B cell (primary cell): ENCODE measurements at regions not wholly inside any gene's neighbourhood (a gene's known extent, or its start where the extent isn't known, plus 50 kb on each side); places are given as distances from the start of the nearest gene placed in this dataset.
A peak's percentile ranks its signal among the peaks of the same experiment; 100 is the strongest.
"Not testable (repeated sequence)": the region's sequence is repeated elsewhere in the genome, so short reads cannot be mapped to it uniquely, and the experiment has no call there.

Source experiments
- ATAC-seq: fragments of 200-7000 bp; cut with Tn5 transposase; one replicate; pipeline ENCODE4 v1.10.0; 2021; ENCODE audit warnings: low read depth, mild to moderate bottlenecking, moderate number of reproducible peaks, moderate library complexity
- CTCF ChIA-PET: fragments of 350-600 bp; sonication (Branson Sonifier 250); formaldehyde crosslinking; loops from one replicate; lab custom pipeline; 2021; ENCODE audit warnings: antibody characterized with exemption, inconsistent platforms; lab: Charles Lee
- POLR2A ChIA-PET: fragments of 350-600 bp; sonication (Branson Sonifier 250); formaldehyde crosslinking; loops from one replicate; lab custom pipeline; 2021; ENCODE audit warnings: antibody characterized with exemption; lab: Charles Lee
- DNase-seq: peaks from one replicate; pipeline ENCODE4 v3.0.0; 2013
- H2AFZ ChIP-seq: 2 replicates; pipeline ENCODE4 v1.6.1; 2012; ENCODE audit warnings: mild to moderate bottlenecking, low read depth, low read length; ENCODE audit not compliant: insufficient read depth, poor library complexity, severe bottlenecking
- H3K27ac ChIP-seq, 2 donors: 1 replicate in 1 of 2; 2 replicates in 1 of 2; pipeline ENCODE4 v1.5.1; 2012 to 2013; ENCODE audit warnings: low read length in 2 of 2, mild to moderate bottlenecking in 2 of 2, moderate library complexity in 1 of 2
- H3K27me3 ChIP-seq, 4 experiments: fragments of 200-600 bp in 1 of 4; sonication (generic) in 1 of 4; replicated peaks in 1 of 4; 1 replicate in 2 of 4; 2 replicates in 2 of 4; pipeline versions ENCODE4 v1.6.1 to v1.7.0; 2013 to 2016; ENCODE audit warnings: low read length in 3 of 4, mild to moderate bottlenecking in 2 of 4, mixed read lengths in 1 of 4, moderate library complexity in 1 of 4; ENCODE audit not compliant: insufficient read depth in 4 of 4, control insufficient read depth in 3 of 4; ENCODE audit errors: control extremely low read depth in 1 of 4
- H3K36me3 ChIP-seq, 2 experiments: replicated peaks in 1 of 2; 1 replicate in 1 of 2; 2 replicates in 1 of 2; pipeline versions ENCODE4 v1.6.1 to v1.7.1; 2013; ENCODE audit warnings: low read length in 1 of 2; ENCODE audit not compliant: insufficient read depth in 2 of 2, control insufficient read depth in 1 of 2; ENCODE audit errors: control extremely low read depth in 1 of 2, extremely low read depth in 1 of 2
- H3K4me1 ChIP-seq, 2 donors: fragments of 200-600 bp in 1 of 2; sonication (generic) in 1 of 2; 1 replicate in 1 of 2; 2 replicates in 1 of 2; pipeline versions ENCODE4 v1.5.1 to v1.6.1; 2013 to 2017; ENCODE audit warnings: low read length in 2 of 2; ENCODE audit not compliant: control insufficient read depth in 2 of 2, insufficient read depth in 2 of 2
- H3K4me2 ChIP-seq: replicated peaks from 2 replicates; pipeline ENCODE3; 2012; ENCODE audit warnings: mild to moderate bottlenecking, low read depth, low read length; ENCODE audit not compliant: poor library complexity, severe bottlenecking
- H3K4me3 ChIP-seq, 5 experiments: fragments of 200-600 bp in 1 of 5; sonication (generic) in 1 of 5; 1 replicate in 3 of 5; 2 replicates in 2 of 5; pipeline versions ENCODE4 v1.5.1 to v1.7.0; 2011 to 2016; ENCODE audit warnings: low read length in 4 of 5, mild to moderate bottlenecking in 4 of 5, low read depth in 2 of 5, control low read depth in 1 of 5, moderate library complexity in 1 of 5; ENCODE audit not compliant: insufficient read depth in 1 of 5; ENCODE audit errors: control extremely low read depth in 1 of 5, extremely low read depth in 1 of 5
- H3K79me2 ChIP-seq: fragments of 200-600 bp; sonication (generic); one replicate; pipeline ENCODE4 v1.6.0; 2016; ENCODE audit warnings: low read length; ENCODE audit not compliant: control insufficient read depth, insufficient read depth
- H3K9ac ChIP-seq: fragments of 200-600 bp; sonication (generic); 2 replicates; pipeline ENCODE4 v1.6.1; 2017; ENCODE audit warnings: mild to moderate bottlenecking, low read length, moderate library complexity
- H3K9me3 ChIP-seq, 3 donors: one replicate each; pipeline versions ENCODE4 v1.6.1 to v1.7.1; 2013; ENCODE audit warnings: low read length in 2 of 3; ENCODE audit not compliant: control insufficient read depth in 2 of 3, insufficient read depth in 1 of 3; ENCODE audit errors: control extremely low read depth in 1 of 3
- H4K20me1 ChIP-seq: 2 replicates; pipeline ENCODE4 v1.6.0; 2012; ENCODE audit warnings: mild to moderate bottlenecking, low read length; ENCODE audit not compliant: insufficient read depth, control insufficient read depth, poor library complexity, severe bottlenecking
- H3K27ac Mint-ChIP-seq: one replicate; pipeline ENCODE4 v1.8.0; 2021; ENCODE audit warnings: mixed read lengths
- H3K27me3 Mint-ChIP-seq: one replicate; pipeline ENCODE4 v1.8.0; 2021; ENCODE audit warnings: mixed read lengths
- H3K4me1 Mint-ChIP-seq: one replicate; pipeline ENCODE4 v1.8.0; 2021; ENCODE audit warnings: mixed read lengths
- H3K4me3 Mint-ChIP-seq: one replicate; pipeline ENCODE4 v1.8.0; 2021; ENCODE audit warnings: mixed read lengths
- H3K9me3 Mint-ChIP-seq: one replicate; pipeline ENCODE4 v1.8.0; 2022; ENCODE audit warnings: mixed read lengths; ENCODE audit not compliant: insufficient read depth
- WGBS: methylation state at CpG from one replicate; pipeline ENCODE4 v1.1.5; 2013; ENCODE audit warnings: missing lambda C conversion rate; ENCODE audit not compliant: insufficient coverage; 5-methylcytosine and 5-hydroxymethylcytosine counted together
- intact Hi-C: fragments of 100-400 bp; cut with micrococcal nuclease; formaldehyde crosslinking; loops from one replicate; pipeline ENCODE4 v1.10.0; 2022

GRCh38 chr15:22177965-22178364 lies 97.6 kb downstream of the OR4M2 start:
- no CpG with 5 or more reads among the region's 7 CpGs for WGBS
- H3K27ac Mint-ChIP-seq, DNase-seq, H4K20me1 ChIP-seq, H3K9me3 Mint-ChIP-seq, H3K9ac ChIP-seq, H3K27me3 Mint-ChIP-seq, H3K27me3 ChIP-seq, H2AFZ ChIP-seq, H3K4me3 Mint-ChIP-seq, CTCF ChIA-PET, H3K36me3 ChIP-seq, H3K4me1 ChIP-seq, H3K79me2 ChIP-seq, H3K4me3 ChIP-seq, H3K4me1 Mint-ChIP-seq, intact Hi-C loops, H3K27ac ChIP-seq, POLR2A ChIA-PET, H3K9me3 ChIP-seq, H3K4me2 ChIP-seq: not testable (repeated sequence)
- peak; percentile 16 for ATAC-seq

GRCh38 chr15:22178438-22178837 lies 98.1 kb downstream of the OR4M2 start:
- H3K9ac ChIP-seq, intact Hi-C loops, H2AFZ ChIP-seq, H3K4me1 ChIP-seq, H3K9me3 ChIP-seq, H3K4me1 Mint-ChIP-seq, DNase-seq, H3K9me3 Mint-ChIP-seq, H3K27ac ChIP-seq, H3K36me3 ChIP-seq, H3K4me2 ChIP-seq, H3K4me3 ChIP-seq, H3K27me3 ChIP-seq, H4K20me1 ChIP-seq, H3K27ac Mint-ChIP-seq, POLR2A ChIA-PET, H3K4me3 Mint-ChIP-seq, H3K27me3 Mint-ChIP-seq, H3K79me2 ChIP-seq, CTCF ChIA-PET: not testable (repeated sequence)
- no CpG with 5 or more reads among the region's 1 CpG for WGBS
- ATAC-seq = peak; percentile 34

- WGBS = no CpG with 5 or more reads among the region's 3 CpGs
- H3K4me1 Mint-ChIP-seq, H3K27ac ChIP-seq, H3K9ac ChIP-seq, H3K27ac Mint-ChIP-seq, H3K36me3 ChIP-seq, H3K4me3 Mint-ChIP-seq, CTCF ChIA-PET, H3K79me2 ChIP-seq, H2AFZ ChIP-seq, H3K4me2 ChIP-seq, intact Hi-C loops, H3K9me3 ChIP-seq, H3K27me3 ChIP-seq, ATAC-seq, H3K9me3 Mint-ChIP-seq, H3K27me3 Mint-ChIP-seq, POLR2A ChIA-PET, H4K20me1 ChIP-seq, H3K4me1 ChIP-seq, H3K4me3 ChIP-seq, DNase-seq: not testable (repeated sequence)
Observed at GRCh38 chr15:22179043-22179442, 98.7 kb downstream of the OR4M2 start.

- H3K4me3 Mint-ChIP-seq, H3K4me1 ChIP-seq, H3K4me3 ChIP-seq, H2AFZ ChIP-seq, H3K4me2 ChIP-seq, H3K27ac Mint-ChIP-seq, ATAC-seq, H4K20me1 ChIP-seq, H3K79me2 ChIP-seq, H3K9me3 ChIP-seq, H3K9ac ChIP-seq, H3K27ac ChIP-seq, H3K4me1 Mint-ChIP-seq, POLR2A ChIA-PET, H3K27me3 ChIP-seq, H3K27me3 Mint-ChIP-seq, CTCF ChIA-PET, DNase-seq, intact Hi-C loops, H3K9me3 Mint-ChIP-seq, H3K36me3 ChIP-seq: not testable (repeated sequence)
- WGBS = no CpG with 5 or more reads among the region's 7 CpGs
Observed at GRCh38 chr15:22180611-22181010, 100.3 kb downstream of the OR4M2 start.
